Duodenal mucosa (tissue), 2 donors: ENCODE measurements at regions not wholly inside any gene's neighbourhood (a gene's known extent, or its start where the extent isn't known, plus 50 kb on each side); places are given as distances from the start of the nearest gene placed in this dataset.

Source experiments
- H3K27ac ChIP-seq: one replicate; pipeline ENCODE4 v1.7.0; 2013; ENCODE audit warnings: low read depth, low read length
- H3K27me3 ChIP-seq, 2 donors: one replicate each; pipeline ENCODE4 v1.7.0; 2013; ENCODE audit warnings: low read length in 2 of 2, control low read depth in 1 of 2; ENCODE audit not compliant: insufficient read depth in 2 of 2, control insufficient read depth in 1 of 2
- H3K36me3 ChIP-seq, 2 donors: one replicate each; pipeline ENCODE4 v1.7.0; 2013; ENCODE audit warnings: low read length in 2 of 2, control low read depth in 1 of 2; ENCODE audit not compliant: insufficient read depth in 2 of 2, control insufficient read depth in 1 of 2
- H3K4me1 ChIP-seq, 2 donors: one replicate each; pipeline ENCODE4 v1.7.0; 2013; ENCODE audit warnings: low read length in 2 of 2, control low read depth in 1 of 2; ENCODE audit not compliant: insufficient read depth in 2 of 2, control insufficient read depth in 1 of 2
- H3K4me3 ChIP-seq, 2 donors: one replicate each; pipeline ENCODE4 v1.7.0; 2013; ENCODE audit warnings: low read length in 2 of 2, low read depth in 1 of 2
- H3K9ac ChIP-seq, 2 donors: one replicate each; pipeline ENCODE4 v1.7.0; 2013; ENCODE audit warnings: low read length in 2 of 2, low read depth in 1 of 2
- H3K9me3 ChIP-seq, 2 donors: one replicate each; pipeline ENCODE4 v1.7.0; 2013; ENCODE audit warnings: low read length in 2 of 2, control low read depth in 1 of 2; ENCODE audit not compliant: control insufficient read depth in 1 of 2

GRCh38 chr1:188065917-188066316 is 1237.2 kb downstream of the PLA2G4A start:
- no peaks in the 10 kb centered on the region for H3K4me1 ChIP-seq
- H3K9ac ChIP-seq = no peak overlapping the region
- H3K9me3 ChIP-seq = peaks cover 8 to 10% of the 10 kb centered on the region in 2 donors
- no peaks in the 10 kb centered on the region for H3K27me3 ChIP-seq
- H3K36me3 ChIP-seq = no peaks in the 10 kb centered on the region
- H3K27ac ChIP-seq = no peak overlapping the region
- no peak overlapping the region for H3K4me3 ChIP-seq

- Histone ChIP-seq H3K9ac (no peak overlapping the region), H3K4me3 (no peak overlapping the region), H3K27ac (no peak overlapping the region), H3K9me3 (peaks cover 13 to 17% of the 10 kb centered on the region in 2 donors), H3K4me1 (no peaks in the 10 kb centered on the region), H3K36me3 (no peaks in the 10 kb centered on the region), H3K27me3 (no peaks in the 10 kb centered on the region)
Measured at GRCh38 chr1:188070848-188071247, 1242.1 kb downstream of the PLA2G4A start.

- Histone ChIP-seq H3K27me3 (no peaks in the 10 kb centered on the region), H3K4me3 (no peak overlapping the region), H3K36me3 (no peaks in the 10 kb centered on the region)
Measured at GRCh38 chr1:188089015-188089414, 1260.3 kb downstream of the PLA2G4A start.

GRCh38 chr1:188089461-188089860 is 1260.7 kb downstream of the PLA2G4A start:
- Histone ChIP-seq H3K4me3 (no peak overlapping the region), H3K4me1 (no peaks in the 10 kb centered on the region), H3K9me3 (no peaks in the 10 kb centered on the region), H3K27ac (no peak overlapping the region), H3K27me3 (no peaks in the 10 kb centered on the region), H3K36me3 (no peaks in the 10 kb centered on the region), H3K9ac (no peak overlapping the region)

More at GRCh38 chr1:188089015-188089414, 1260.3 kb downstream of the PLA2G4A start:
- Histone ChIP-seq H3K27ac (no peak overlapping the region), H3K9me3 (no peaks in the 10 kb centered on the region), H3K4me1 (no peaks in the 10 kb centered on the region), H3K9ac (no peak overlapping the region)

GRCh38 chr1:188096521-188096920 is 1267.8 kb downstream of the PLA2G4A start:
- Histone ChIP-seq H3K4me3 (no peak overlapping the region), H3K4me1 (no peaks in the 10 kb centered on the region), H3K27me3 (no peaks in the 10 kb centered on the region), H3K9ac (no peak overlapping the region), H3K9me3 (no peaks in the 10 kb centered on the region), H3K36me3 (no peaks in the 10 kb centered on the region), H3K27ac (no peak overlapping the region)

GRCh38 chr1:188117436-188117835 is 1288.7 kb downstream of the PLA2G4A start:
- H3K27me3 ChIP-seq = no peaks in the 10 kb centered on the region
- no peaks in the 10 kb centered on the region for H3K9me3 ChIP-seq
- no peaks in the 10 kb centered on the region for H3K4me1 ChIP-seq
- no peak overlapping the region for H3K9ac ChIP-seq
- no peak overlapping the region for H3K27ac ChIP-seq
- H3K36me3 ChIP-seq = no peaks in the 10 kb centered on the region
- H3K4me3 ChIP-seq = no peak overlapping the region

GRCh38 chr1:188122646-188123045 is 1293.9 kb downstream of the PLA2G4A start:
- H3K9me3 ChIP-seq = no peaks in the 10 kb centered on the region
- H3K4me1 ChIP-seq = no peaks in the 10 kb centered on the region

GRCh38 chr1:188127507-188127906 is 1298.8 kb downstream of the PLA2G4A start:
- no peaks in the 10 kb centered on the region for H3K9me3 ChIP-seq
- H3K9ac ChIP-seq = no peak overlapping the region
- no peak overlapping the region for H3K27ac ChIP-seq
- no peaks in the 10 kb centered on the region for H3K27me3 ChIP-seq
- no peaks in the 10 kb centered on the region for H3K4me1 ChIP-seq
- H3K36me3 ChIP-seq = no peaks in the 10 kb centered on the region
- H3K4me3 ChIP-seq = no peak overlapping the region

More at GRCh38 chr1:188122646-188123045, 1293.9 kb downstream of the PLA2G4A start:
- no peak overlapping the region for H3K4me3 ChIP-seq
- H3K27me3 ChIP-seq = no peaks in the 10 kb centered on the region
- no peak overlapping the region for H3K9ac ChIP-seq
- H3K27ac ChIP-seq = no peak overlapping the region
- no peaks in the 10 kb centered on the region for H3K36me3 ChIP-seq

GRCh38 chr1:188128761-188129160 is 1300.0 kb downstream of the PLA2G4A start:
- Histone ChIP-seq H3K36me3 (no peaks in the 10 kb centered on the region), H3K9me3 (peaks cover 0 to 5% of the 10 kb centered on the region in 2 donors), H3K4me3 (no peak overlapping the region), H3K9ac (no peak overlapping the region), H3K4me1 (no peaks in the 10 kb centered on the region), H3K27me3 (no peaks in the 10 kb centered on the region), H3K27ac (no peak overlapping the region)

- peaks cover 0 to 8% of the 10 kb centered on the region in 2 donors for H3K9me3 ChIP-seq
- no peaks in the 10 kb centered on the region for H3K4me1 ChIP-seq
- H3K4me3 ChIP-seq = no peak overlapping the region
- no peak overlapping the region for H3K27ac ChIP-seq
- H3K27me3 ChIP-seq = no peaks in the 10 kb centered on the region
- no peak overlapping the region for H3K9ac ChIP-seq
- no peaks in the 10 kb centered on the region for H3K36me3 ChIP-seq
Measured at GRCh38 chr1:188129856-188130838, 1301.4 kb downstream of the PLA2G4A start.
